Fibroblast of pulmonary artery (primary cell): ENCODE measurements at regions not wholly inside any gene's neighbourhood (a gene's known extent, or its start where the extent isn't known, plus 50 kb on each side); places are given as distances from the start of the nearest gene placed in this dataset.
"Not testable (repeated sequence)": the region's sequence is repeated elsewhere in the genome, so short reads cannot be mapped to it uniquely, and the experiment has no call there.

Experiments used
- DNase-seq: peaks from one replicate; pipeline ENCODE4 v3.0.0-alpha.2; 2010; ENCODE audit warnings: low read depth
- H3K4me3 ChIP-seq: replicated peaks from 2 replicates; pipeline ENCODE4 v1.5.1; 2011; ENCODE audit warnings: low read depth, mild to moderate bottlenecking, control low read depth, low read length, moderate library complexity
- TF ChIP-seq, protein P1 (sequence below): IDR thresholded peaks from 2 replicates; pipeline ENCODE4 v1.5.1; 2011; ENCODE audit warnings: mild to moderate bottlenecking, control low read depth, low read length, inconsistent platforms; ENCODE audit errors: missing control alignments

DNA sequence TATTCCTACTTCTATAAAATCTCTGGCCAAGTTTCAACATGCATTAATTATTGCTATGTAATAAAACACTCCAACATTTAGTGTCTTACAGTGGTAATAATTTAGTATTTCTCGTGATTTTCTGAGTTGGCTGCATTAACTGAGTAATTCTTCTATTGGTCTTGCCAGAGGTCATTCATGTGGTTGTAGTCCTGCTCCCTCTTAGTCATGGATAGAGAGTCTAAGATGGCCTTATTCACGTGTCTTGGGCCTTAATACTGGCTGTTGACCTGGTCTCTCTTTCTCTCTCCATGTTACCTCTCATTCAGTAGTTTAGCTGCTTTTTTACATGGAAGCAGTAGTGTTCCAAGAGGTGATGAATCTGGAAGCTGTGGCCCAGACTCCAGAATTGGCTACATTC lies 140.1 kb upstream of the ZBTB20 start:
- TF ChIP-seq, protein P1, sequence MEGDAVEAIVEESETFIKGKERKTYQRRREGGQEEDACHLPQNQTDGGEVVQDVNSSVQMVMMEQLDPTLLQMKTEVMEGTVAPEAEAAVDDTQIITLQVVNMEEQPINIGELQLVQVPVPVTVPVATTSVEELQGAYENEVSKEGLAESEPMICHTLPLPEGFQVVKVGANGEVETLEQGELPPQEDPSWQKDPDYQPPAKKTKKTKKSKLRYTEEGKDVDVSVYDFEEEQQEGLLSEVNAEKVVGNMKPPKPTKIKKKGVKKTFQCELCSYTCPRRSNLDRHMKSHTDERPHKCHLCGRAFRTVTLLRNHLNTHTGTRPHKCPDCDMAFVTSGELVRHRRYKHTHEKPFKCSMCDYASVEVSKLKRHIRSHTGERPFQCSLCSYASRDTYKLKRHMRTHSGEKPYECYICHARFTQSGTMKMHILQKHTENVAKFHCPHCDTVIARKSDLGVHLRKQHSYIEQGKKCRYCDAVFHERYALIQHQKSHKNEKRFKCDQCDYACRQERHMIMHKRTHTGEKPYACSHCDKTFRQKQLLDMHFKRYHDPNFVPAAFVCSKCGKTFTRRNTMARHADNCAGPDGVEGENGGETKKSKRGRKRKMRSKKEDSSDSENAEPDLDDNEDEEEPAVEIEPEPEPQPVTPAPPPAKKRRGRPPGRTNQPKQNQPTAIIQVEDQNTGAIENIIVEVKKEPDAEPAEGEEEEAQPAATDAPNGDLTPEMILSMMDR: no peak
- DNase-seq: no peak
- no peak overlapping the region for H3K4me3 ChIP-seq

DNA sequence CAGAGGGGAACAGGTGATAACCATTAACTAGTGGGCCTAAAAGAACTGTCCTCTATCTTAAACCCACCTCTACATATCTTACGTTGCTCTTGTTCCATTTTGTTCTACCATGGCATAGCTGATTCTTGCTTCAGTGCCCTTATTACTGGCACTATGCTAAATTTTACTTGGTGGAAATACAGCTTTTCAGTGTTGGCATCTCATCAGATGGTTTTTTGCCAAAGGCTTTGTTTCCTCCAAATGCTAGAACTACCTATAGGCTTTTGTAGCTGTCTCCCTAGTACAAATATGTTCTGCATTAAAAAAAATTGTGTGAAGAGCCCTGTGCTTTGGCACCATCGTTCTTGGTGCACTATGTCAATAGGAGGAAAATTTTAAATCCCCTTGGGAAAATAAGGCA lies 145.0 kb upstream of the ZBTB20 start:
- TF ChIP-seq, protein P1: no peak

DNA sequence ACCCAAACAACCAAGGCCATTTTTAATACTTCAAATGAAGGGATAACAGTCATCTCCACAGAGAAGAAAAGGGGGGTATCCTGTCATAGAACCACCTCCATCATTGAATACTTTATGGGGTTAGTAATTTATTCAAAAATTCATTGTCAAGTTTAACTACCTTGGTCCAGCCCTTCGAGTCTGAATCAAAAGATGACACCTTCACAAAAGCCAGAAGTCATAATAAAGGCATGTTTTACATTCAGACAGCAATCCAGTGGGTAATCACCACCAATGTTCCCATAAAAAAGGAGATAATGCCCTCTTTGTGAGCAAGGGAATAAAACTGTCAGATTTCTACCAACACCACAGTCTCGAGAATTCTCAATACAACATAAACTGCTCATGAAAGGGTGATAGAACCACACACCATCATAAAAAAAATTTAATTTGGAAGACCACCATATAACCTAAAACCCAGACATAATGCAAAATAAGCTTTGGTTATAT lies 145.6 kb upstream of the ZBTB20 start:
- no peak overlapping the region for H3K4me3 ChIP-seq
- DNase-seq: no peak
- TF ChIP-seq, protein P1: no peak

More for the DNA sequence above, 145.0 kb upstream of the ZBTB20 start:
- H3K4me3 ChIP-seq: no peak overlapping the region
- DNase-seq: no peak

DNA sequence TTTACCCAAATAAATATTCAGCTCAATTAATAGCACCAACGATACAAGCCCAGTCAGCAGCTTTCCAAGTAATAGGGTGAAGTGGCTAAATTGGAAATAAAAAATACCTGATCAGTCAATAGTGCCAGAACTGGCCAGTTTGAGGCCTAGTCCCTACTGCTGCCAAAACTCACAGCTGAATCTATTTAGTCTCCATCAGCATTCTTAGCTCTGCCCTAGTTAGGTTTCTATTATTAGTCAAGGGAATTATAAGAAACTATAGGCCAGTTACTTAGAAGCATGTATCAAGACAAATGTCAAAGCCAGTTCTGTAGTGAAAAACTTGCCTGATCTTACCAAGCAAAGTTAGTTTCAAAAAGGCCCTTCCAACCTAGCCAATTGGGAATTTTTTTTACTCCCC lies 146.2 kb upstream of the ZBTB20 start:
- DNase-seq: no peak
- TF ChIP-seq, protein P1: no peak
- H3K4me3 ChIP-seq: no peak overlapping the region

DNA sequence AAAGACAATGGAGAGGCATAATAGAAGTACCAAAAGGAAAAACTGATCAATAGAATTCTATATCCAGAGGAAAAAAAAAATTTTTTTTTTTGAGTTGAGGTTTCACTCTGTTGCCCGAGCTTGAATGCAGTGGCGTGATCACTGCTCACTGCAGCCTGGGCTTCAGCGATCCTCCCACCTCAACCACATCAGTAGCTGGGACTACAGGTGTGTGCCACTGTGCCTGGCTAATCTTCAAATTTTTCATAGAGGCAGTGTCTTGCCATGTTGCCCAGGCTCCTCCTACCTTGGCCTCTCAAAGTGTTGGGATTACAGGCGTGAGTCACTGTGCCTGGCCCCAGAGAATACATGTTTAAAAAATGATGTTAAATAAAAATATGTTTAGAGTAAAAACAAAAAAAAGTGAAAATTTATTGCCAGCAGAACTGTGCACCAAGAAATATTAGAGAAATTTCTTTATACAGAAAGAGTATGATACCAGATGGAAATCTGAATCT lies 154.3 kb upstream of the ZBTB20 start:
- TF ChIP-seq, protein P1: no peak
- peak; percentile 3 for DNase-seq
- no peak overlapping the region for H3K4me3 ChIP-seq

DNA sequence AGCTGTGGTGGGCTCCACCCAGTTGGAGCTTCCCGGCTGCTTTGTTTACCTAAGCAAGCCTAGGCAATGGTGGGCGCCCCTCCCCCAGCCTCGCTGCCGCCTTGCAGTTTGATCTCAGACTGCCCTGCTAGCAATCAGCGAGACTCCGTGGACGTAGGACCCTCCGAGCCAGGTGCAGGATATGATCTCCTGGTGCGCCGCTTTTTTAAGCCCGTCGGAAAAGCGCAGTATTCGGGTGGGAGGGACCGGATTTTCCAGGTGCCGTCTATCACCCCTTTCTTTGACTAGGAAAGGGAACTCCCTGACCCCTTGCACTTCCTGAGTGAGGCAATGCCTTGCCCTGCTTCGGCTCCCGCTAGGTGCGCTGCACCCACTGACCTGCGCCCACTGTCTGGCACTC lies 170.9 kb upstream of the ZBTB20 start:
- not testable (repeated sequence) for H3K4me3 ChIP-seq, DNase-seq

DNA sequence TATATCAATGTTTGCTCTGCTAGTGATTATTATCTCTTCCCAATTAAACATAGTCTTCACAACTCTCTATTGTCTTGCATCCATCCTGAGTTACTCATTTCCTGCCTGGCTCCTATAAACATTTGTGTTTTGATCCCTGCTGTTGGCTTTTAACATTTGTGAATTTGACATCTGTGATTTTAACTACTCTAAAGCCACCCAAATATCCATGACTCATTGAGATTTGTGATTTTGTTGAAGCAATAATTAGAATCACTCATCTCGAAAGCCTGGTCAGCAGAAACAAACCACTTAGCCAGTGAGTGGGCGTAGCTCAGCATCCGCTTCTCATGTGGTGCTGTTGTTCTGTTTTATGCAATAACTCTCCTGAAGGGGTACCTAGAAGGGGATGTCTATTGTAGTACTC lies 174.3 kb upstream of the ZBTB20 start:
- DNase-seq: peak; percentile 54
- H3K4me3 ChIP-seq: no peak overlapping the region
- TF ChIP-seq, protein P1: no peak
